ENCODE measurements at regions not wholly inside any gene's neighbourhood (a gene's known extent, or its start where the extent isn't known, plus 50 kb on each side); places are given as distances from the start of the nearest gene placed in this dataset.

- TF ChIP-seq POLR2A (IDR thresholded peaks at IDR 0.05; ENCODE audit: low read length) = no peak
- no peak for TF ChIP-seq GATA1 (IDR thresholded peaks at IDR 0.05; ENCODE audit: low read depth, low read length)
Measured at GRCh38 chr13:73997964-73998363, 136.2 kb downstream of the KLF12 start.
